Liver (tissue), 8 donors: ENCODE measurements at regions not wholly inside any gene's neighbourhood (a gene's known extent, or its start where the extent isn't known, plus 50 kb on each side); places are given as distances from the start of the nearest gene placed in this dataset.

Experiments
- DNase-seq: peaks from one replicate; pipeline ENCODE4 v3.0.0-alpha.2; 2017; ENCODE audit warnings: low spot score
- H3K27ac ChIP-seq, 2 donors: one replicate each; pipeline ENCODE4 v1.7.0; 2013; ENCODE audit warnings: inconsistent platforms in 2 of 2, low read length in 2 of 2, control low read depth in 1 of 2, low read depth in 1 of 2, mild to moderate bottlenecking in 1 of 2
- H3K27me3 ChIP-seq, 4 donors: one replicate each; pipeline versions ENCODE4 v1.6.1 to v1.7.0; 2013; ENCODE audit warnings: low read length in 3 of 4, inconsistent platforms in 1 of 4, mild to moderate bottlenecking in 1 of 4, moderate library complexity in 1 of 4; ENCODE audit not compliant: control insufficient read depth in 4 of 4, insufficient read depth in 4 of 4
- H3K36me3 ChIP-seq, 4 donors: one replicate each; pipeline versions ENCODE4 v1.6.1 to v1.7.0; 2013; ENCODE audit warnings: low read length in 3 of 4, mild to moderate bottlenecking in 3 of 4, low read depth in 1 of 4, moderate library complexity in 1 of 4; ENCODE audit not compliant: control insufficient read depth in 4 of 4, insufficient read depth in 3 of 4
- H3K4me1 ChIP-seq, 4 donors: one replicate each; pipeline versions ENCODE4 v1.6.1 to v1.7.0; 2013; ENCODE audit warnings: low read length in 3 of 4, mild to moderate bottlenecking in 3 of 4, moderate library complexity in 1 of 4; ENCODE audit not compliant: control insufficient read depth in 4 of 4, insufficient read depth in 4 of 4
- H3K4me3 ChIP-seq, 3 donors: one replicate each; pipeline versions ENCODE4 v1.6.1 to v1.7.0; 2013; ENCODE audit warnings: low read length in 3 of 3, control low read depth in 1 of 3, low read depth in 1 of 3, mild to moderate bottlenecking in 1 of 3
- H3K9ac ChIP-seq, 2 donors: one replicate each; pipeline ENCODE4 v1.7.0; 2013; ENCODE audit warnings: low read length in 2 of 2, mild to moderate bottlenecking in 2 of 2, moderate library complexity in 2 of 2, control low read depth in 1 of 2, low read depth in 1 of 2
- H3K9me3 ChIP-seq, 4 donors: one replicate each; pipeline versions ENCODE4 v1.6.1 to v1.7.0; 2013; ENCODE audit warnings: low read length in 3 of 4; ENCODE audit not compliant: control insufficient read depth in 4 of 4
- EGR1 ChIP-seq, 2 donors: IDR thresholded peaks; 2 replicates each; pipeline ENCODE4 v1.6.1; 2016 to 2018; ENCODE audit warnings: antibody characterized with exemption in 2 of 2, low read depth in 2 of 2
- FOXA1 ChIP-seq: IDR thresholded peaks from 2 replicates; pipeline ENCODE4 v1.6.1; 2016; ENCODE audit warnings: antibody characterized with exemption
- FOXA2 ChIP-seq: IDR thresholded peaks from 2 replicates; pipeline ENCODE4 v1.6.1; 2016; ENCODE audit warnings: antibody characterized with exemption
- GABPA ChIP-seq, 2 donors: IDR thresholded peaks in 1 of 2; conservative IDR thresholded peaks in 1 of 2; 2 replicates each; pipeline ENCODE4 v1.6.1; 2016; ENCODE audit warnings: antibody characterized with exemption in 2 of 2, mild to moderate bottlenecking in 1 of 2, moderate library complexity in 1 of 2
- HNF4A ChIP-seq, 2 donors: conservative IDR thresholded peaks; 2 replicates each; pipeline ENCODE4 v1.6.1; 2016; ENCODE audit warnings: antibody characterized with exemption in 2 of 2, mild to moderate bottlenecking in 2 of 2
- HNF4G ChIP-seq: IDR thresholded peaks from 2 replicates; pipeline ENCODE4 v1.6.1; 2016; ENCODE audit warnings: antibody characterized with exemption
- JUND ChIP-seq, 2 donors: IDR thresholded peaks; 2 replicates each; pipeline ENCODE4 v1.6.1; 2016; ENCODE audit warnings: antibody characterized with exemption in 2 of 2
- NR2F2 ChIP-seq: IDR thresholded peaks from 2 replicates; pipeline ENCODE4 v1.6.1; 2016; ENCODE audit warnings: antibody characterized with exemption
- RAD21 ChIP-seq, 2 donors: IDR thresholded peaks; 2 replicates each; pipeline ENCODE4 v1.6.1; 2016; ENCODE audit warnings: antibody characterized with exemption in 2 of 2, mild to moderate bottlenecking in 2 of 2
- RXRA ChIP-seq, 2 donors: IDR thresholded peaks; 2 replicates each; pipeline ENCODE4 v1.6.1; 2017 to 2018; ENCODE audit warnings: antibody characterized with exemption in 2 of 2, mild to moderate bottlenecking in 1 of 2
- SP1 ChIP-seq: IDR thresholded peaks from 2 replicates; pipeline ENCODE4 v1.6.1; 2018; ENCODE audit warnings: antibody characterized with exemption, mild to moderate bottlenecking
- TAF1 ChIP-seq: conservative IDR thresholded peaks from 2 replicates; pipeline ENCODE4 v1.6.1; 2016; ENCODE audit warnings: antibody characterized with exemption, mild to moderate bottlenecking
- YY1 ChIP-seq: IDR thresholded peaks from 2 replicates; pipeline ENCODE4 v1.6.1; 2016; ENCODE audit warnings: antibody characterized with exemption, mild to moderate bottlenecking
- WGBS: extraction: QIAGEN DNeasy Blood & Tissue Kit; methylation state at CpG from one replicate; pipeline ENCODE4 v1.1.7; 2013; 5-methylcytosine and 5-hydroxymethylcytosine counted together
- TF ChIP-seq, protein P1 (sequence below): fragments of 150-350 bp; IDR thresholded peaks from 2 replicates; pipeline ENCODE4 v1.5.1; 2017; ENCODE audit warnings: improper control_type of control experiment, low read depth, low read length; ENCODE audit not compliant: missing input control
- TF ChIP-seq, protein P2 (sequence below): IDR thresholded peaks from 2 replicates; pipeline ENCODE4 v1.6.1; 2016; ENCODE audit warnings: antibody characterized with exemption
- TF ChIP-seq, protein P3 (sequence below): IDR thresholded peaks from 2 replicates; pipeline ENCODE4 v1.6.1; 2016; ENCODE audit warnings: antibody characterized with exemption
- TF ChIP-seq, protein P4 (sequence below): IDR thresholded peaks from 2 replicates; pipeline ENCODE4 v1.6.1; 2016; ENCODE audit warnings: antibody characterized with exemption
- TF ChIP-seq, protein P5 (sequence below): IDR thresholded peaks from 2 replicates; pipeline ENCODE4 v1.6.1; 2016; ENCODE audit warnings: antibody characterized with exemption, mild to moderate bottlenecking
- donor health status: healthy.
- donor health status: healthy.
- donor health status: healthy.
- donor health status: healthy.
- donor health status: healthy.

DNA sequence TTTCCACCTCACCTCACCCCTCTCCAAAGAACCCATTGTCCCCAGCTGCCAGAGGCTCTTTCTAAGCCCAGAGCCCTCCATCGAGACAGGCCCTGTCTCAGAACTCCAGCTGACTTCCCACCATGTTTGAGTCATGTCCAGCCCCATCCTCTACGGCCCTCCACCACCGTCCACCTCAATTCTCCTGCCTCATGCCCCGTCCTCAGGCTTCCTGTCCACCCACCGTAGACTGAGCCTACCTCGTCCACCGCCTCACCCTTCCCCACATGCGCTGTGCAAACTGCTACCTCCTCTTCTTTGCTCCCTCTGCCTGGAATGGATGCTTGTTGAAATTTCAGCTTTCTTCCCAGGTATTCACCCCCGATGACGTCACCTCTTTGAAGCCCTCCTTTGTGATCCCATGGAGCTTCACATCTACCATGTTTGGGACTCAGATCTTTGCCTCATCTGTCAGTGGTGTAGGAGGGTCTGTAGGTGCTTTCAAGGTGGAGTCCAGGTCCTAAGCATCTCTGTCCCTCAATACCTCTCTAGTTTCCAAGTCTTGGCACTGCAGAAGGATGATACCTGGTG lies 149.0 kb downstream of the MRM1 start:
- Histone ChIP-seq H3K27me3 (no peaks in the 10 kb centered on the region), H3K4me3 (no peak overlapping the region), H3K9me3 (no peaks in the 10 kb centered on the region), H3K36me3 (no peaks in the 10 kb centered on the region), H3K4me1 (no peaks in the 10 kb centered on the region), H3K9ac (no peak overlapping the region), H3K27ac (no peak overlapping the region)
- 78% methylated on average over 10 of the region's 10 CpGs for WGBS
- no peak for DNase-seq
- TF ChIP-seq YY1 (no peak), JUND (IDR thresholded peaks at IDR 0.05) (no peak), RAD21 (IDR thresholded peaks at IDR 0.05) (no peak), EGR1 (IDR thresholded peaks at IDR 0.05; ENCODE audit: low read depth in 2 of 2) (no peak), HNF4A (conservative IDR thresholded peaks at IDR 0.05) (no peak), NR2F2 (no peak)
- TF ChIP-seq, protein P1, sequence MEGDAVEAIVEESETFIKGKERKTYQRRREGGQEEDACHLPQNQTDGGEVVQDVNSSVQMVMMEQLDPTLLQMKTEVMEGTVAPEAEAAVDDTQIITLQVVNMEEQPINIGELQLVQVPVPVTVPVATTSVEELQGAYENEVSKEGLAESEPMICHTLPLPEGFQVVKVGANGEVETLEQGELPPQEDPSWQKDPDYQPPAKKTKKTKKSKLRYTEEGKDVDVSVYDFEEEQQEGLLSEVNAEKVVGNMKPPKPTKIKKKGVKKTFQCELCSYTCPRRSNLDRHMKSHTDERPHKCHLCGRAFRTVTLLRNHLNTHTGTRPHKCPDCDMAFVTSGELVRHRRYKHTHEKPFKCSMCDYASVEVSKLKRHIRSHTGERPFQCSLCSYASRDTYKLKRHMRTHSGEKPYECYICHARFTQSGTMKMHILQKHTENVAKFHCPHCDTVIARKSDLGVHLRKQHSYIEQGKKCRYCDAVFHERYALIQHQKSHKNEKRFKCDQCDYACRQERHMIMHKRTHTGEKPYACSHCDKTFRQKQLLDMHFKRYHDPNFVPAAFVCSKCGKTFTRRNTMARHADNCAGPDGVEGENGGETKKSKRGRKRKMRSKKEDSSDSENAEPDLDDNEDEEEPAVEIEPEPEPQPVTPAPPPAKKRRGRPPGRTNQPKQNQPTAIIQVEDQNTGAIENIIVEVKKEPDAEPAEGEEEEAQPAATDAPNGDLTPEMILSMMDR: no peak
- TF ChIP-seq, protein P2, sequence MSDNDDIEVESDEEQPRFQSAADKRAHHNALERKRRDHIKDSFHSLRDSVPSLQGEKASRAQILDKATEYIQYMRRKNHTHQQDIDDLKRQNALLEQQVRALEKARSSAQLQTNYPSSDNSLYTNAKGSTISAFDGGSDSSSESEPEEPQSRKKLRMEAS: no peak
- TF ChIP-seq, protein P3, sequence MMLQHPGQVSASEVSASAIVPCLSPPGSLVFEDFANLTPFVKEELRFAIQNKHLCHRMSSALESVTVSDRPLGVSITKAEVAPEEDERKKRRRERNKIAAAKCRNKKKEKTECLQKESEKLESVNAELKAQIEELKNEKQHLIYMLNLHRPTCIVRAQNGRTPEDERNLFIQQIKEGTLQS: no peak
- TF ChIP-seq, protein P4, sequence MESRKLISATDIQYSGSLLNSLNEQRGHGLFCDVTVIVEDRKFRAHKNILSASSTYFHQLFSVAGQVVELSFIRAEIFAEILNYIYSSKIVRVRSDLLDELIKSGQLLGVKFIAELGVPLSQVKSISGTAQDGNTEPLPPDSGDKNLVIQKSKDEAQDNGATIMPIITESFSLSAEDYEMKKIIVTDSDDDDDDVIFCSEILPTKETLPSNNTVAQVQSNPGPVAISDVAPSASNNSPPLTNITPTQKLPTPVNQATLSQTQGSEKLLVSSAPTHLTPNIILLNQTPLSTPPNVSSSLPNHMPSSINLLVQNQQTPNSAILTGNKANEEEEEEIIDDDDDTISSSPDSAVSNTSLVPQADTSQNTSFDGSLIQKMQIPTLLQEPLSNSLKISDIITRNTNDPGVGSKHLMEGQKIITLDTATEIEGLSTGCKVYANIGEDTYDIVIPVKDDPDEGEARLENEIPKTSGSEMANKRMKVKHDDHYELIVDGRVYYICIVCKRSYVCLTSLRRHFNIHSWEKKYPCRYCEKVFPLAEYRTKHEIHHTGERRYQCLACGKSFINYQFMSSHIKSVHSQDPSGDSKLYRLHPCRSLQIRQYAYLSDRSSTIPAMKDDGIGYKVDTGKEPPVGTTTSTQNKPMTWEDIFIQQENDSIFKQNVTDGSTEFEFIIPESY: no peak

DNA sequence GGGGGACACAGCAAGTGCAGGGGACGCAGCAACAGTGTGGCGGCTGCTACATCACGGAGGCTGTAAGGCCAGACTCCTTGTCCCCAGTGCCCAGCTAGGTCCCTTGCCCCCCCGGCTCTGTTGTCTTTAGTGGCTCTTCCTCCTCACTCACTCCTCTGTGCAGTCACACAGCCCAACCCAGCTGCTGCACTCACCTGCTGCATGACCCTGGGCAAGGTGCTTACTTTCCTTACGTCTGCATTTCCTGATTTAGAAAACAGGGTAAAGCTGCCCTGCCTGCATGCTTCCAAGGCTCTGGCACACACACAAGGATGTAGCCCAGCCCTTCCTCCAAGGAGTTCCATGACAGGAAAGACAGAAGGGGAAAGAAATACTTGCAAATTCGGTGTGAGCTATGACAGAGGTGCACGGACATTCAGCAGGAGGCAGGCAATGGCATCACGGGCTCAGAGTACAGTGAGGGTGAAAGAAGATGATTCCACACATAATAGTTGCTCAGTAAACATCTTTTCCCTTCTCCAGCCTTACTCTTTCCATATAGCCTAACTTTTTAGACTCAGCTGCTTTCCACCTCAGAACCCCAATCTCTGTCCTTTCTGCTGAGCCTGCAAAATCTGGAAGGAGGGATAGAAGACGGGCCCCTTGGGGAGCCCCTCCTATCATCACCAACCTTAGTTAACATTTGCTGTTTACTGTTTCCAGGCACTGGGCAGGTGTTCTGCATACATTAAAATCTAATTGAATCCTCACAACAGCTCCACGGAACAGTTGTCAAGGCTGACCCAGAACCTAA lies 150.9 kb downstream of the MRM1 start:
- no peak overlapping the region for H3K4me3 ChIP-seq
- no peaks in the 10 kb centered on the region for H3K4me1 ChIP-seq
- no peak overlapping the region for H3K9ac ChIP-seq
- 69% methylated on average over 10 of the region's 10 CpGs for WGBS
- no peaks in the 10 kb centered on the region for H3K9me3 ChIP-seq
- no peaks in the 10 kb centered on the region for H3K36me3 ChIP-seq
- no peak for DNase-seq
- no peak overlapping the region for H3K27ac ChIP-seq
- no peaks in the 10 kb centered on the region for H3K27me3 ChIP-seq
- TF ChIP-seq, protein P5, sequence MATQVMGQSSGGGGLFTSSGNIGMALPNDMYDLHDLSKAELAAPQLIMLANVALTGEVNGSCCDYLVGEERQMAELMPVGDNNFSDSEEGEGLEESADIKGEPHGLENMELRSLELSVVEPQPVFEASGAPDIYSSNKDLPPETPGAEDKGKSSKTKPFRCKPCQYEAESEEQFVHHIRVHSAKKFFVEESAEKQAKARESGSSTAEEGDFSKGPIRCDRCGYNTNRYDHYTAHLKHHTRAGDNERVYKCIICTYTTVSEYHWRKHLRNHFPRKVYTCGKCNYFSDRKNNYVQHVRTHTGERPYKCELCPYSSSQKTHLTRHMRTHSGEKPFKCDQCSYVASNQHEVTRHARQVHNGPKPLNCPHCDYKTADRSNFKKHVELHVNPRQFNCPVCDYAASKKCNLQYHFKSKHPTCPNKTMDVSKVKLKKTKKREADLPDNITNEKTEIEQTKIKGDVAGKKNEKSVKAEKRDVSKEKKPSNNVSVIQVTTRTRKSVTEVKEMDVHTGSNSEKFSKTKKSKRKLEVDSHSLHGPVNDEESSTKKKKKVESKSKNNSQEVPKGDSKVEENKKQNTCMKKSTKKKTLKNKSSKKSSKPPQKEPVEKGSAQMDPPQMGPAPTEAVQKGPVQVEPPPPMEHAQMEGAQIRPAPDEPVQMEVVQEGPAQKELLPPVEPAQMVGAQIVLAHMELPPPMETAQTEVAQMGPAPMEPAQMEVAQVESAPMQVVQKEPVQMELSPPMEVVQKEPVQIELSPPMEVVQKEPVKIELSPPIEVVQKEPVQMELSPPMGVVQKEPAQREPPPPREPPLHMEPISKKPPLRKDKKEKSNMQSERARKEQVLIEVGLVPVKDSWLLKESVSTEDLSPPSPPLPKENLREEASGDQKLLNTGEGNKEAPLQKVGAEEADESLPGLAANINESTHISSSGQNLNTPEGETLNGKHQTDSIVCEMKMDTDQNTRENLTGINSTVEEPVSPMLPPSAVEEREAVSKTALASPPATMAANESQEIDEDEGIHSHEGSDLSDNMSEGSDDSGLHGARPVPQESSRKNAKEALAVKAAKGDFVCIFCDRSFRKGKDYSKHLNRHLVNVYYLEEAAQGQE: no peak
- TF ChIP-seq, protein P3: no peak
- TF ChIP-seq FOXA1 (no peak), RXRA (IDR thresholded peaks at IDR 0.05) (no peak), SP1 (no peak), RAD21 (IDR thresholded peaks at IDR 0.05) (no peak), TAF1 (no peak), GABPA (IDR thresholded peaks at IDR 0.05 in 1 of 2, conservative IDR thresholded peaks at IDR 0.05 in 1 of 2) (no peak), JUND (IDR thresholded peaks at IDR 0.05) (no peak), YY1 (no peak), FOXA2 (no peak), EGR1 (IDR thresholded peaks at IDR 0.05; ENCODE audit: low read depth in 2 of 2) (no peak), HNF4G (no peak)
- TF ChIP-seq, protein P1: no peak
- TF ChIP-seq, protein P2: no peak
